Common myeloid progenitor, CD34-positive (primary cell): ENCODE measurements at regions not wholly inside any gene's neighbourhood (a gene's known extent, or its start where the extent isn't known, plus 50 kb on each side); places are given as distances from the start of the nearest gene placed in this dataset.

Source experiments
- CTCF ChIA-PET: fragments of 350-600 bp; sonication (Branson Sonifier 250); formaldehyde crosslinking; loops from one replicate; lab custom pipeline; 2021; ENCODE audit warnings: antibody characterized with exemption; lab: Charles Lee
- POLR2A ChIA-PET: fragments of 350-600 bp; sonication (Branson Sonifier 250); formaldehyde crosslinking; loops from one replicate; lab custom pipeline; 2021; ENCODE audit warnings: antibody characterized with exemption; lab: Charles Lee
- DNase-seq, 3 donors: peaks; one replicate each; pipeline versions ENCODE4 v3.0.0 to v3.0.0-alpha.2; 2013
- H3K27ac ChIP-seq, 2 experiments: 1 replicate in 1 of 2; 2 replicates in 1 of 2; pipeline ENCODE4 v1.7.0; 2013; ENCODE audit warnings: inconsistent platforms in 2 of 2, low read length in 2 of 2, mild to moderate bottlenecking in 2 of 2, low read depth in 1 of 2, moderate library complexity in 1 of 2; ENCODE audit not compliant: severe bottlenecking in 2 of 2, insufficient read depth in 1 of 2, poor library complexity in 1 of 2
- H3K27me3 ChIP-seq, 5 experiments: replicated peaks in 2 of 5; 1 replicate in 3 of 5; 2 replicates in 2 of 5; pipeline versions ENCODE4 v1.6.1 to v1.7.0; 2013; ENCODE audit warnings: low read length in 4 of 5, mild to moderate bottlenecking in 2 of 5, moderate library complexity in 2 of 5, inconsistent platforms in 1 of 5; ENCODE audit not compliant: insufficient read depth in 5 of 5, control insufficient read depth in 4 of 5
- H3K36me3 ChIP-seq, 4 experiments: 1 replicate in 2 of 4; 2 replicates in 2 of 4; pipeline versions ENCODE4 v1.6.1 to v1.7.0; 2013; ENCODE audit warnings: low read length in 3 of 4, control low read depth in 1 of 4, mild to moderate bottlenecking in 1 of 4; ENCODE audit not compliant: control insufficient read depth in 4 of 4, insufficient read depth in 4 of 4
- H3K4me1 ChIP-seq, 4 experiments: 1 replicate in 3 of 4; 2 replicates in 1 of 4; pipeline versions ENCODE4 v1.6.1 to v1.7.1; 2013; ENCODE audit warnings: low read length in 3 of 4, mild to moderate bottlenecking in 3 of 4, control low read depth in 1 of 4, inconsistent platforms in 1 of 4, moderate library complexity in 1 of 4; ENCODE audit not compliant: control insufficient read depth in 4 of 4, insufficient read depth in 4 of 4; ENCODE audit errors: control extremely low read depth in 1 of 4
- H3K4me3 ChIP-seq, 7 experiments: 1 replicate in 4 of 7; 2 replicates in 3 of 7; pipeline versions ENCODE4 v1.5.1 to v1.7.0; 2013; ENCODE audit warnings: mild to moderate bottlenecking in 7 of 7, low read length in 6 of 7, moderate library complexity in 6 of 7, inconsistent platforms in 2 of 7, low read depth in 2 of 7, control low read depth in 1 of 7; ENCODE audit not compliant: insufficient read depth in 4 of 7, control insufficient read depth in 1 of 7; ENCODE audit errors: extremely low read depth in 1 of 7
- H3K9me3 ChIP-seq, 5 experiments: 1 replicate in 4 of 5; 2 replicates in 1 of 5; pipeline versions ENCODE4 v1.6.1 to v1.7.1; 2013; ENCODE audit warnings: low read length in 4 of 5, mild to moderate bottlenecking in 2 of 5, inconsistent platforms in 1 of 5, low read depth in 1 of 5, moderate library complexity in 1 of 5; ENCODE audit not compliant: control insufficient read depth in 4 of 5, insufficient read depth in 2 of 5; ENCODE audit errors: control extremely low read depth in 1 of 5
- WGBS: methylation state at CpG from one replicate; pipeline ENCODE4 v1.1.5; 2013; ENCODE audit not compliant: insufficient coverage; 5-methylcytosine and 5-hydroxymethylcytosine counted together

GRCh38 chr13:84933797-84934196, 865.4 kb downstream of the SLITRK6 start:
- peaks cover 0 to 18% (median 5%) of the 10 kb centered on the region in 4 experiments for H3K4me1 ChIP-seq
- H3K36me3 ChIP-seq, result no peaks in the 10 kb centered on the region
- POLR2A ChIA-PET, result no interaction called here
- H3K4me3 ChIP-seq, result no peak overlapping the region
- WGBS, result no CpG with 5 or more reads among the region's 1 CpG
- no peaks in the 10 kb centered on the region for H3K9me3 ChIP-seq
- no peak overlapping the region for H3K27ac ChIP-seq
- CTCF ChIA-PET, result no interaction called here
- H3K27me3 ChIP-seq, result no peaks in the 10 kb centered on the region
- DNase-seq, result peak in 2 of 3 donors; percentile 21 to 26

GRCh38 chr13:84931264-84931663, 868.0 kb downstream of the SLITRK6 start:
- Histone ChIP-seq H3K27ac (no peak overlapping the region), H3K36me3 (no peaks in the 10 kb centered on the region), H3K4me3 (no peak overlapping the region), H3K4me1 (peaks cover 0 to 18% (median 5%) of the 10 kb centered on the region in 4 experiments), H3K9me3 (no peaks in the 10 kb centered on the region), H3K27me3 (no peaks in the 10 kb centered on the region)
- ChIA-PET CTCF (no interaction called here), POLR2A (no interaction called here)
- WGBS, result 100% methylated on average over 1 of the region's 1 CpG
- DNase-seq, result no peak

- H3K9me3 ChIP-seq, result no peaks in the 10 kb centered on the region
- no peak for DNase-seq
- ChIA-PET POLR2A (no interaction called here), CTCF (no interaction called here)
- over 99% methylated on average over 17 of the region's 17 CpGs for WGBS
- H3K4me1 ChIP-seq, result no peaks in the 10 kb centered on the region
- no peaks in the 10 kb centered on the region for H3K27me3 ChIP-seq
- no peaks in the 10 kb centered on the region for H3K36me3 ChIP-seq
- no peak overlapping the region for H3K27ac ChIP-seq
- no peak overlapping the region for H3K4me3 ChIP-seq
Measured at GRCh38 chr13:84927442-84928169, 871.6 kb downstream of the SLITRK6 start.

DNA sequence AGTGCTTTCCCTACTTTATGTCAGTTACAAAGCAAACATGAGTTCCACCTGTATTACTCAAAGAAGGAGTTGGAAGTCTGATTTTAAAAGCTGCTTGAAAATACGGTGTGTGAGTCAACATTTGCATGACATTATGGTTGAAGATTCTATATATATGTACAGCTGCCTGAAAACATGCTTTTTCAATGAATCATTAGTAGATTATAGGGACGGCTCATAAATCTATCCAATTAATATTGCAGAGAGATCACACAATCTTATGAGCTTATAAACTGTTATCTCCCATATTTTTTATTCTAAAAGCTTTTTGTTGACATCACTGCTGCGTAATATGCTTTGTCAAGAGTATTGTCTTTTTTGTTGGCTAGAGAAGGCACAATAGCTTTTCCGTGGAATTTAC, 873.8 kb downstream of the SLITRK6 start:
- Histone ChIP-seq H3K27me3 (no peaks in the 10 kb centered on the region), H3K4me3 (no peak overlapping the region), H3K27ac (no peak overlapping the region), H3K4me1 (no peaks in the 10 kb centered on the region), H3K36me3 (no peaks in the 10 kb centered on the region), H3K9me3 (no peaks in the 10 kb centered on the region)
- ChIA-PET POLR2A (no interaction called here), CTCF (interaction anchor here (0.6 kb wide), 1 partner anchor 276 kb away, joined by 3 read pairs; no protein-coding TSS in a partner anchor)
- no peak for DNase-seq
- 100% methylated on average over 1 of the region's 4 CpGs for WGBS

GRCh38 chr13:84923831-84924230, 875.4 kb downstream of the SLITRK6 start:
- Histone ChIP-seq H3K27me3 (no peaks in the 10 kb centered on the region), H3K4me3 (no peak overlapping the region), H3K36me3 (no peaks in the 10 kb centered on the region), H3K9me3 (no peaks in the 10 kb centered on the region), H3K27ac (no peak overlapping the region), H3K4me1 (no peaks in the 10 kb centered on the region)
- ChIA-PET POLR2A (no interaction called here), CTCF (no interaction called here)
- no peak for DNase-seq
- WGBS, result no CpG with 5 or more reads among the region's 1 CpG

DNA sequence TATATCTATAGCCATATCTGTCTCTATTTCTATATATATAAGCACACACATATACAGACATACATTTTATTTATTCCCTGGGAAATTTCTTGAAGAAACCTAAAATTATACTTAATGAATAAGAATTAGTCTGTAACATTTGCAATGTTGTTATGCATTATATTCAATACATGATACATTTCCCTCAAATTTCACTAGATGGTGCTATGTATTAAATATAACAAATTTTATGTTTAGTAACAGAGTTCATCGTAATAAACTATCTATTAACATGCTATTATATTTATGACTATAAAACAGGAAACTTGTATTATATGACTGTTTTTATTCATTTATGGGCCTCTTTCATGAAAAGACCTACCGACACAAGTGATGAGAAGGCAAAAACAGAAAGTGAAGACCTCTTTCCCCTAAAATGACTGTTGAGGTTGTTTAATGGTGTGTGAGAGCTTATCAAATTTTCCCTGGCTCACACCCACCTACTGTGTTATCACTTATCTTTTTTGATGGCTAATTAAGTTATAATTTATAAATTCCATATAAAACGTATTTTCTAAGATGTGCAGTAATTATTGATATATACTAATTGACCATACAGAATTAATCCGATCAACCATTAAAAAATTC, 881.9 kb downstream of the SLITRK6 start:
- Histone ChIP-seq H3K4me3 (peak overlapping the region in 2 of 7 experiments; percentile 19 to 23), H3K36me3 (no peaks in the 10 kb centered on the region), H3K27ac (no peak overlapping the region), H3K4me1 (no peaks in the 10 kb centered on the region), H3K27me3 (no peaks in the 10 kb centered on the region), H3K9me3 (no peaks in the 10 kb centered on the region)
- peak; percentile 16 to 52 (median 33) for DNase-seq
- ChIA-PET CTCF (interaction anchor here (0.7 to 1.0 kb wide), 2 partner anchors 887 to 890 kb away, joined by 3 to 7 read pairs; no protein-coding TSS in a partner anchor), POLR2A (no interaction called here)
- no CpG with 5 or more reads among the region's 4 CpGs for WGBS

DNA sequence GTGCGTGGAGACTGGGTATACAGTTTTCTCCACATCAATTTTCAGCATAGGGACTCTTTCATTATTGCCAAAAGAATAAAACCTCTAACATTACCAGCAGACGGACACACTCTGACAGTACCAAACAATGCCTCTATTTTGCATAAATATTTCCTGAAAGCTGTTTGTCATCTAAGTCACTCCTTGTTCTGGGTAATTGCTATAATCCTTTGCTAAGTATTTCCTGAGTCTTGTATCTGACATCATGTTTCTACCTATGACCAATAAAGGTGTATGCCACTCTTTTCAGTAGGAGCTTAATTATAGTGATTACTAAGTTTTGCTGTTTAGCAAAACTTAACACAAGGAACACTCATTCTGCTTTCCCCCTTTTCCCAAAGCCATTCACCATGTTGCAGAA, 886.5 kb downstream of the SLITRK6 start:
- H3K36me3 ChIP-seq, result no peaks in the 10 kb centered on the region
- 72% methylated on average over 2 of the region's 2 CpGs for WGBS
- DNase-seq, result no peak
- no peaks in the 10 kb centered on the region for H3K4me1 ChIP-seq
- no peaks in the 10 kb centered on the region for H3K9me3 ChIP-seq
- no peaks in the 10 kb centered on the region for H3K27me3 ChIP-seq
- CTCF ChIA-PET, result interaction anchor here (0.8 to 2.4 kb wide), 2 partner anchors 893 to 895 kb away, joined by 4 to 6 read pairs; no protein-coding TSS in a partner anchor
- POLR2A ChIA-PET, result no interaction called here
- no peak overlapping the region for H3K27ac ChIP-seq
- H3K4me3 ChIP-seq, result no peak overlapping the region
